Sigmoid colon (tissue), 6 donors: ENCODE measurements at regions not wholly inside any gene's neighbourhood (a gene's known extent, or its start where the extent isn't known, plus 50 kb on each side); places are given as distances from the start of the nearest gene placed in this dataset.

Experiments
- DNase-seq: peaks from one replicate; pipeline ENCODE4 v3.0.0-alpha.2; 2019
- H3K27ac ChIP-seq, 4 donors: fragments of 200-600 bp; sonication (generic); one replicate each; pipeline ENCODE4 v1.5.1; 2016 to 2019; ENCODE audit warnings: mild to moderate bottlenecking in 1 of 4
- H3K27me3 ChIP-seq, 3 donors: fragments of 200-600 bp; sonication (generic); one replicate each; pipeline ENCODE4 v1.5.1; 2019; ENCODE audit warnings: mild to moderate bottlenecking in 1 of 3
- H3K36me3 ChIP-seq, 4 donors: fragments of 200-600 bp; sonication (generic); one replicate each; pipeline ENCODE4 v1.5.1; 2016 to 2019
- H3K4me1 ChIP-seq, 4 donors: fragments of 200-600 bp; sonication (generic); one replicate each; pipeline ENCODE4 v1.5.1; 2017 to 2019
- H3K4me3 ChIP-seq, 4 donors: fragments of 200-600 bp; sonication (generic); one replicate each; pipeline ENCODE4 v1.5.1; 2017 to 2019; ENCODE audit warnings: mild to moderate bottlenecking in 2 of 4, moderate library complexity in 1 of 4
- H3K9me3 ChIP-seq, 4 donors: fragments of 200-600 bp in 3 of 4; sonication (generic) in 3 of 4; one replicate each; pipeline versions ENCODE4 v1.5.1 to v1.6.1; 2013 to 2019
- CTCF ChIP-seq, 4 experiments: fragments of 450-650 bp in 3 of 4; fragments of 200-600 bp in 1 of 4; IDR thresholded peaks; one replicate each; pipeline ENCODE4 v1.5.1; 2016 to 2019; ENCODE audit warnings: antibody characterized with exemption in 4 of 4, mild to moderate bottlenecking in 3 of 4, moderate library complexity in 2 of 4
- EP300 ChIP-seq, 4 donors: sonication (generic); formaldehyde crosslinking; IDR thresholded peaks; one replicate each; pipeline ENCODE4 v1.6.1; 2017; ENCODE audit warnings: antibody characterized with exemption in 4 of 4
- POLR2A ChIP-seq, 2 donors: fragments of 450-650 bp; IDR thresholded peaks; one replicate each; pipeline ENCODE4 v1.6.1; 2016; ENCODE audit warnings: antibody characterized with exemption in 2 of 2, mild to moderate bottlenecking in 2 of 2, moderate library complexity in 2 of 2
- POLR2AphosphoS5 ChIP-seq, 4 donors: sonication (generic); formaldehyde crosslinking; IDR thresholded peaks; one replicate each; pipeline ENCODE4 v1.6.1; 2017; ENCODE audit warnings: antibody characterized with exemption in 4 of 4
- whole genome bisulfite sequencing, 2 donors: extraction: QIAGEN DNeasy Blood & Tissue Kit; methylation state at CpG; one replicate each; pipeline ENCODE4 v1.1.7; 2013; 5-methylcytosine and 5-hydroxymethylcytosine counted together
- intact Hi-C: fragments of 100-400 bp; cut with DNase I; formaldehyde crosslinking; loops from one replicate; pipeline ENCODE4 v1.15.1; 2023
- donor health status: healthy with polysubstance abuse.
- donor health status: healthy.

GRCh38 chr5:123696921-123697341, 185.0 kb downstream of the CSNK1G3 start:
- Histone ChIP-seq H3K36me3 (no peaks in the 10 kb centered on the region), H3K27me3 (no peaks in the 10 kb centered on the region), H3K9me3 (no peaks in the 10 kb centered on the region), H3K4me3 (no peak overlapping the region), H3K4me1 (peaks cover 0 to 37% (median 25%) of the 10 kb centered on the region in 4 donors), H3K27ac (peak overlapping the region; percentile 32 to 78 (median 70))
- TF ChIP-seq POLR2A (IDR thresholded peaks at IDR 0.05), result no peak
- TF ChIP-seq POLR2AphosphoS5 (IDR thresholded peaks at IDR 0.05), result peak in 3 of 4 donors; percentile 55 to 74 (median 74)
- intact Hi-C loops, result loop anchor here (10.0 kb wide), 1 partner anchor 1048 kb away; the partner anchor contains the start of gene ZNF608
- DNase-seq, result peak; percentile 85
- WGBS, 2 donors, result 53 to 61% methylated on average over 4 of the region's 4 CpGs

GRCh38 chr5:123690821-123691220, 178.8 kb downstream of the CSNK1G3 start:
- Histone ChIP-seq H3K4me1 (peaks cover 0 to 3% (median 0%) of the 10 kb centered on the region in 4 donors), H3K36me3 (no peaks in the 10 kb centered on the region), H3K27ac (no peak overlapping the region), H3K4me3 (no peak overlapping the region), H3K9me3 (peaks cover 0 to 4% (median 0%) of the 10 kb centered on the region in 4 donors), H3K27me3 (no peaks in the 10 kb centered on the region)
- TF ChIP-seq EP300 (IDR thresholded peaks at IDR 0.05) (no peak), POLR2A (IDR thresholded peaks at IDR 0.05) (no peak), POLR2AphosphoS5 (IDR thresholded peaks at IDR 0.05) (no peak), CTCF (IDR thresholded peaks at IDR 0.05) (no peak)
- intact Hi-C loops, result loop anchor here (10.0 kb wide), 1 partner anchor 1054 kb away; the partner anchor contains the start of gene ZNF608
- DNase-seq, result no peak

GRCh38 chr5:123681061-123681460, 169.1 kb downstream of the CSNK1G3 start:
- TF ChIP-seq CTCF (IDR thresholded peaks at IDR 0.05) (no peak), EP300 (IDR thresholded peaks at IDR 0.05) (no peak), POLR2A (IDR thresholded peaks at IDR 0.05) (no peak), POLR2AphosphoS5 (IDR thresholded peaks at IDR 0.05) (no peak)
- H3K4me3 ChIP-seq, result no peak overlapping the region
- intact Hi-C loops, result no loop called here

GRCh38 chr5:123673107-123673506, 161.1 kb downstream of the CSNK1G3 start:
- Histone ChIP-seq H3K4me1 (peaks cover 2 to 22% (median 6%) of the 10 kb centered on the region in 4 donors), H3K27ac (no peak overlapping the region), H3K4me3 (no peak overlapping the region), H3K27me3 (no peaks in the 10 kb centered on the region), H3K36me3 (no peaks in the 10 kb centered on the region), H3K9me3 (no peaks in the 10 kb centered on the region)
- TF ChIP-seq CTCF (IDR thresholded peaks at IDR 0.05) (no peak), EP300 (IDR thresholded peaks at IDR 0.05) (no peak), POLR2A (IDR thresholded peaks at IDR 0.05) (no peak), POLR2AphosphoS5 (IDR thresholded peaks at IDR 0.05) (no peak)
- DNase-seq, result no peak
- intact Hi-C loops, result no loop called here
- WGBS, 2 donors, result 42 to 73% methylated on average over 2 of the region's 2 CpGs

More at GRCh38 chr5:123681061-123681460, 169.1 kb downstream of the CSNK1G3 start:
- Histone ChIP-seq H3K9me3 (peaks cover 0 to 6% (median 1%) of the 10 kb centered on the region in 4 donors), H3K4me1 (no peaks in the 10 kb centered on the region), H3K36me3 (no peaks in the 10 kb centered on the region), H3K27ac (no peak overlapping the region), H3K27me3 (no peaks in the 10 kb centered on the region)
- DNase-seq, result no peak

- Histone ChIP-seq H3K4me1 (peaks cover 2 to 22% (median 6%) of the 10 kb centered on the region in 4 donors), H3K27ac (no peak overlapping the region), H3K36me3 (no peaks in the 10 kb centered on the region), H3K9me3 (no peaks in the 10 kb centered on the region), H3K4me3 (no peak overlapping the region), H3K27me3 (no peaks in the 10 kb centered on the region)
- intact Hi-C loops, result no loop called here
- WGBS, 2 donors, result 73 to 82% methylated on average over 5 of the region's 5 CpGs
- DNase-seq, result no peak
- TF ChIP-seq CTCF (IDR thresholded peaks at IDR 0.05), result no peak
- TF ChIP-seq POLR2A (IDR thresholded peaks at IDR 0.05), result no peak
- TF ChIP-seq EP300 (IDR thresholded peaks at IDR 0.05), result no peak
- no peak for TF ChIP-seq POLR2AphosphoS5 (IDR thresholded peaks at IDR 0.05)
Observed at GRCh38 chr5:123671711-123672456, 159.9 kb downstream of the CSNK1G3 start.
